IMR-90 (cell line): ENCODE measurements at regions not wholly inside any gene's neighbourhood (a gene's known extent, or its start where the extent isn't known, plus 50 kb on each side); places are given as distances from the start of the nearest gene placed in this dataset.

Source experiments
- BHLHE40 ChIP-seq: fragments of 150-350 bp; IDR thresholded peaks from 2 replicates; pipeline ENCODE4 v1.6.1; 2016; ENCODE audit warnings: mild to moderate bottlenecking, low read depth, low read length
- CEBPB ChIP-seq: IDR thresholded peaks from 2 replicates; pipeline ENCODE4 v1.6.1; 2012; ENCODE audit warnings: low read depth, low read length, improper control_type of control experiment
- CHD1 ChIP-seq: IDR thresholded peaks from 2 replicates; pipeline ENCODE4 v1.6.1; 2012; ENCODE audit warnings: low read depth, low read length, improper control_type of control experiment
- CTCF ChIP-seq: conservative IDR thresholded peaks from 2 replicates; pipeline ENCODE4 v1.5.1; 2012; ENCODE audit warnings: mild to moderate bottlenecking, low read depth, low read length, improper control_type of control experiment
- FOS ChIP-seq: fragments of 150-350 bp; IDR thresholded peaks from 2 replicates; pipeline ENCODE4 v1.6.1; 2016; ENCODE audit warnings: low read depth, low read length
- NFE2L2 ChIP-seq: fragments of 150-350 bp; IDR thresholded peaks from 2 replicates; pipeline ENCODE4 v1.6.1; 2016; ENCODE audit warnings: low read depth, mild to moderate bottlenecking, low read length
- POLR2A ChIP-seq: IDR thresholded peaks from 2 replicates; pipeline ENCODE4 v1.6.1; 2012; ENCODE audit warnings: mild to moderate bottlenecking, low read depth, low read length
- RAD21 ChIP-seq: IDR thresholded peaks from 2 replicates; pipeline ENCODE4 v1.6.1; 2012; ENCODE audit warnings: low read length, improper control_type of control experiment
- RCOR1 ChIP-seq: IDR thresholded peaks from 2 replicates; pipeline ENCODE4 v1.6.1; 2012; ENCODE audit warnings: mild to moderate bottlenecking, low read length, improper control_type of control experiment; ENCODE audit not compliant: insufficient replicate concordance
- RFX5 ChIP-seq: IDR thresholded peaks from 2 replicates; pipeline ENCODE4 v1.8.0; 2012; ENCODE audit warnings: low read depth, mild to moderate bottlenecking, low read length, moderate library complexity
- SMC3 ChIP-seq: fragments of 150-350 bp; IDR thresholded peaks from 2 replicates; pipeline ENCODE4 v1.6.1; 2016; ENCODE audit warnings: low read depth, mild to moderate bottlenecking, antibody characterized with exemption, low read length, moderate library complexity
- USF2 ChIP-seq: fragments of 150-350 bp; IDR thresholded peaks from 2 replicates; pipeline ENCODE4 v1.6.1; 2017; ENCODE audit warnings: mild to moderate bottlenecking, antibody characterized with exemption, low read length, low read depth

- TF ChIP-seq CTCF: no peak
- TF ChIP-seq RAD21: no peak
- no peak for TF ChIP-seq NFE2L2
- TF ChIP-seq SMC3: no peak
- TF ChIP-seq POLR2A: no peak
- no peak for TF ChIP-seq RCOR1
- TF ChIP-seq RFX5: no peak
- no peak for TF ChIP-seq FOS
- no peak for TF ChIP-seq CHD1
- TF ChIP-seq USF2: no peak
- TF ChIP-seq BHLHE40: no peak
- no peak for TF ChIP-seq CEBPB
These were observed 63.7 kb upstream of the SYT4 start for GRCh38 chr18:43341014-43341413.
